IMR-90 (cell line): ENCODE measurements at regions not wholly inside any gene's neighbourhood (a gene's known extent, or its start where the extent isn't known, plus 50 kb on each side); places are given as distances from the start of the nearest gene placed in this dataset.

ENCODE experiments used
- ATAC-seq: fragments of 200-7000 bp; cut with Tn5 transposase; 2 replicates; pipeline ENCODE4 v1.9.1; 2020; ENCODE audit warnings: low read depth, mild to moderate bottlenecking, moderate library complexity
- BruUV-seq: library from RNA; stranded (reverse); fragments of 400-500 nt; replicated peaks from 2 replicates; lab custom pipeline; 2021; lab: Mats Ljungman, UMichigan
- CTCF ChIA-PET: fragments of 300-600 bp; formaldehyde crosslinking; extraction: SDS; loops from one replicate; lab custom pipeline; 2021; ENCODE audit warnings: antibody characterized with exemption; lab: Yijun Ruan, JAX
- POLR2A ChIA-PET: fragments of 300-600 bp; sonication (Branson Sonifier 250); formaldehyde crosslinking; loops from one replicate; lab custom pipeline; 2022; ENCODE audit warnings: antibody characterized with exemption; ENCODE audit not compliant: unreplicated experiment; lab: Charles Lee
- DNase-seq: peaks from one replicate; pipeline ENCODE4 v3.0.0; 2013
- H2AFZ ChIP-seq: replicated peaks from 2 replicates; pipeline ENCODE3; 2013; ENCODE audit warnings: low read length, mild to moderate bottlenecking; ENCODE audit not compliant: poor library complexity
- H2AK5ac ChIP-seq: 2 replicates; pipeline ENCODE4 v1.6.1; 2013; ENCODE audit warnings: low read depth, low read length, inconsistent platforms
- H2AK9ac ChIP-seq: replicated peaks from 2 replicates; pipeline ENCODE3; 2013; ENCODE audit warnings: mild to moderate bottlenecking, low read depth, low read length, moderate library complexity; ENCODE audit not compliant: poor library complexity
- H2BK120ac ChIP-seq: 2 replicates; pipeline ENCODE4 v1.6.1; 2013; ENCODE audit warnings: low read depth, low read length, inconsistent platforms
- H2BK15ac ChIP-seq: 3 replicates; pipeline ENCODE4 v1.6.1; 2013; ENCODE audit warnings: low read depth, low read length, inconsistent platforms
- H2BK20ac ChIP-seq: 2 replicates; pipeline ENCODE4 v1.6.1; 2013; ENCODE audit warnings: low read depth, mild to moderate bottlenecking, inconsistent platforms, low read length, moderate library complexity
- H2BK5ac ChIP-seq: 2 replicates; pipeline ENCODE4 v1.6.1; 2013; ENCODE audit warnings: mild to moderate bottlenecking, low read depth, low read length, inconsistent platforms; ENCODE audit not compliant: poor library complexity, severe bottlenecking
- H3K14ac ChIP-seq: replicated peaks from 2 replicates; pipeline ENCODE4 v1.6.1; 2013; ENCODE audit warnings: low read depth, low read length, inconsistent platforms
- H3K18ac ChIP-seq: 2 replicates; pipeline ENCODE4 v1.6.1; 2013; ENCODE audit warnings: low read depth, low read length, control low read depth
- H3K23ac ChIP-seq: 2 replicates; pipeline ENCODE4 v1.6.1; 2013; ENCODE audit warnings: low read depth, low read length, inconsistent platforms
- H3K27ac ChIP-seq: 2 replicates; pipeline ENCODE4 v1.5.1; 2013; ENCODE audit warnings: mild to moderate bottlenecking, control low read depth, low read length; ENCODE audit not compliant: insufficient read depth
- H3K27me3 ChIP-seq: 2 replicates; pipeline ENCODE4 v1.6.1; 2013; ENCODE audit warnings: low read length; ENCODE audit not compliant: control insufficient read depth, insufficient read depth
- H3K36me3 ChIP-seq: 2 replicates; pipeline ENCODE4 v1.6.1; 2013; ENCODE audit warnings: low read length, mixed read lengths; ENCODE audit not compliant: control insufficient read depth, insufficient read depth
- H3K4ac ChIP-seq: 2 replicates; pipeline ENCODE4 v1.6.1; 2013; ENCODE audit warnings: low read depth, low read length, inconsistent platforms
- H3K4me1 ChIP-seq: 2 replicates; pipeline ENCODE4 v1.6.1; 2013; ENCODE audit warnings: low read length, mixed read lengths; ENCODE audit not compliant: control insufficient read depth, insufficient read depth
- H3K4me2 ChIP-seq: 2 replicates; pipeline ENCODE4 v1.6.1; 2013; ENCODE audit warnings: low read depth, mild to moderate bottlenecking, control low read depth, low read length, moderate library complexity
- H3K4me3 ChIP-seq: 2 replicates; pipeline ENCODE4 v1.5.1; 2013; ENCODE audit warnings: low read depth, mild to moderate bottlenecking, control low read depth, low read length, moderate library complexity; ENCODE audit not compliant: insufficient read depth
- H3K56ac ChIP-seq: 2 replicates; pipeline ENCODE4 v1.6.1; 2013; ENCODE audit warnings: low read length, inconsistent platforms; ENCODE audit not compliant: insufficient read depth; ENCODE audit errors: extremely low read depth
- H3K79me1 ChIP-seq, 2 experiments: 2 replicates each; pipeline ENCODE4 v1.6.1; 2013; ENCODE audit warnings: low read length in 2 of 2, inconsistent platforms in 1 of 2, low read depth in 1 of 2
- H3K9ac ChIP-seq: 2 replicates; pipeline ENCODE4 v1.6.1; 2013; ENCODE audit warnings: low read depth, low read length, control low read depth
- H3K9me1 ChIP-seq: 2 replicates; pipeline ENCODE4 v1.6.1; 2013; ENCODE audit warnings: low read length, inconsistent platforms; ENCODE audit not compliant: insufficient read depth
- H3K9me3 ChIP-seq: 2 replicates; pipeline ENCODE4 v1.6.1; 2013; ENCODE audit warnings: low read length; ENCODE audit not compliant: control insufficient read depth, insufficient read depth
- H4K20me1 ChIP-seq: 2 replicates; pipeline ENCODE4 v1.6.1; 2013; ENCODE audit warnings: low read length, inconsistent platforms; ENCODE audit not compliant: insufficient read depth
- H4K5ac ChIP-seq: 2 replicates; pipeline ENCODE4 v1.6.1; 2013; ENCODE audit warnings: mild to moderate bottlenecking, low read depth, low read length, control low read depth
- H4K8ac ChIP-seq, 2 experiments: 2 replicates each; pipeline ENCODE4 v1.6.1; 2013; ENCODE audit warnings: low read depth in 2 of 2, low read length in 2 of 2, control low read depth in 1 of 2, inconsistent platforms in 1 of 2
- H4K91ac ChIP-seq: 2 replicates; pipeline ENCODE4 v1.6.1; 2013; ENCODE audit warnings: low read depth, low read length, inconsistent platforms; ENCODE audit not compliant: insufficient read depth
- FOS ChIP-seq: fragments of 150-350 bp; IDR thresholded peaks from 2 replicates; pipeline ENCODE4 v1.6.1; 2016; ENCODE audit warnings: low read depth, low read length
- MAFK ChIP-seq: IDR thresholded peaks from 2 replicates; pipeline ENCODE4 v1.6.1; 2012; ENCODE audit warnings: low read depth, low read length, improper control_type of control experiment
- MXI1 ChIP-seq: IDR thresholded peaks from 2 replicates; pipeline ENCODE4 v1.6.1; 2012; ENCODE audit warnings: low read depth, mild to moderate bottlenecking, low read length, moderate library complexity, borderline replicate concordance
- POLR2A ChIP-seq: IDR thresholded peaks from 2 replicates; pipeline ENCODE4 v1.6.1; 2012; ENCODE audit warnings: mild to moderate bottlenecking, low read depth, low read length
- RFX5 ChIP-seq: IDR thresholded peaks from 2 replicates; pipeline ENCODE4 v1.8.0; 2012; ENCODE audit warnings: low read depth, mild to moderate bottlenecking, low read length, moderate library complexity
- WGBS, 2 experiments: methylation state at CpG; one replicate each; pipeline versions ENCODE4 v1.1.5 to v1.1.7; 2013; ENCODE audit warnings: missing lambda C conversion rate in 2 of 2; ENCODE audit not compliant: insufficient read length in 1 of 2; ENCODE audit errors: extremely low coverage in 2 of 2; 5-methylcytosine and 5-hydroxymethylcytosine counted together
- dilution Hi-C: fragments of 300-500 bp; cut with HindIII; formaldehyde crosslinking; loops from one replicate; pipeline ENCODE4 v1.14.3; 2018; ENCODE audit warnings: low sequenced_read_pairs; ENCODE audit not compliant: unreplicated experiment
- in situ Hi-C: fragments of 300-500 bp; cut with MboI; formaldehyde crosslinking; loops from 3 replicates; pipeline ENCODE4 v1.14.3; 2019; ENCODE audit warnings: low sequenced_read_pairs, inconsistent platforms, mixed read lengths
- intact Hi-C: fragments of 100-400 bp; cut with micrococcal nuclease; formaldehyde crosslinking; loops from 2 replicates; pipeline ENCODE4 v1.10.0; 2022

- peaks cover 4% of the 10 kb centered on the region; the same call in 1 of the 2 replicates for H3K4me1 ChIP-seq
- no peaks in the 10 kb centered on the region for H3K27me3 ChIP-seq
- no peak overlapping the region for H2AK9ac ChIP-seq
- no peak overlapping the region for H3K14ac ChIP-seq
- no peak overlapping the region for H3K23ac ChIP-seq
- no peaks in the 10 kb centered on the region for H3K9me3 ChIP-seq
- intact Hi-C loops (loop anchor here (5.0 kb wide), 1 partner anchor 40 kb away; no protein-coding TSS in a partner anchor), in situ Hi-C loops (no loop called here), dilution Hi-C loops (no loop called here)
- CTCF ChIA-PET, result no interaction called here
- no peaks in the 10 kb centered on the region for H3K36me3 ChIP-seq
- H2BK20ac ChIP-seq, result no peak overlapping the region
- no peak overlapping the region for H3K4me2 ChIP-seq
- no peak overlapping the region; the same call in 1 of the 2 replicates for H3K18ac ChIP-seq
- WGBS, 2 experiments, result 80% methylated on average over 1 of the region's 2 CpGs; no CpG with 5 or more reads in 1 of the 2 experiments
- DNase-seq (no peak), ATAC-seq (no peak; the same call in 1 of the 2 replicates)
- no peak overlapping the region for H4K5ac ChIP-seq
- H3K4me3 ChIP-seq, result no peak overlapping the region
- no peak overlapping the region for H3K56ac ChIP-seq
- no peak overlapping the region for H2BK120ac ChIP-seq
- no peak overlapping the region for H2BK15ac ChIP-seq
- no peak overlapping the region for H2BK5ac ChIP-seq
- no peak overlapping the region for H3K27ac ChIP-seq
- H4K8ac ChIP-seq, result no peak overlapping the region
- H2AFZ ChIP-seq, result no peak overlapping the region
- no peak for TF ChIP-seq RFX5
- TF ChIP-seq FOS, result no peak
- TF ChIP-seq POLR2A, result no peak
- TF ChIP-seq MAFK, result no peak
- TF ChIP-seq MXI1, result no peak
- no peak overlapping the region for H4K91ac ChIP-seq
- H4K20me1 ChIP-seq, result no peaks in the 10 kb centered on the region
- H3K79me1 ChIP-seq, result no peaks in the 10 kb centered on the region
- BruUV-seq, result no TSS peak
- H3K4ac ChIP-seq, result no peak overlapping the region
- POLR2A ChIA-PET, result no interaction called here
- no peak overlapping the region for H2AK5ac ChIP-seq
- no peaks in the 10 kb centered on the region for H3K9me1 ChIP-seq
- no peak overlapping the region for H3K9ac ChIP-seq
Observed at GRCh38 chr13:76336889-76337844, 549.0 kb downstream of the KCTD12 start.
